Left lobe of liver (tissue), 2 donors: ENCODE measurements at regions not wholly inside any gene's neighbourhood (a gene's known extent, or its start where the extent isn't known, plus 50 kb on each side); places are given as distances from the start of the nearest gene placed in this dataset.
"Not testable (repeated sequence)": the region's sequence is repeated elsewhere in the genome, so short reads cannot be mapped to it uniquely, and the experiment has no call there.

Source experiments
- ATAC-seq: fragments of 200-7000 bp; cut with Tn5 transposase; one replicate; pipeline ENCODE4 v1.9.1; 2020; ENCODE audit warnings: mild to moderate bottlenecking, moderate library complexity
- DNase-seq: peaks from one replicate; pipeline ENCODE4 v3.0.0-alpha.2; 2020; ENCODE audit warnings: low spot score
- donor health status: DM: no; HTN: no; CAD: no; lungs with moderate emphysema.
- donor health status: DM: no; HTN: yes; CAD: no.

GRCh38 chr10:90020506-90020905 is 319.1 kb downstream of the KIF20B start:
- ATAC-seq = no peak
- DNase-seq = no peak

- ATAC-seq (no peak), DNase-seq (no peak)
Observed at GRCh38 chr10:90023950-90024349, 322.6 kb downstream of the KIF20B start.

- ATAC-seq = no peak
- DNase-seq = no peak
Observed at GRCh38 chr10:90028312-90028711, 326.9 kb downstream of the KIF20B start.

- ATAC-seq = no peak
- no peak for DNase-seq
Observed at GRCh38 chr10:90031776-90032175, 330.4 kb downstream of the KIF20B start.

- DNase-seq = no peak
Observed at GRCh38 chr10:90032519-90032918, 331.1 kb downstream of the KIF20B start.

GRCh38 chr10:90034862-90035261 is 333.5 kb downstream of the KIF20B start:
- ATAC-seq, DNase-seq: not testable (repeated sequence)

More at GRCh38 chr10:90032519-90032918, 331.1 kb downstream of the KIF20B start:
- no peak for ATAC-seq

GRCh38 chr10:90041585-90041984 is 340.2 kb downstream of the KIF20B start:
- no peak for DNase-seq
- no peak for ATAC-seq

GRCh38 chr10:90042075-90042474 is 340.7 kb downstream of the KIF20B start:
- ATAC-seq (no peak), DNase-seq (no peak)

GRCh38 chr10:90047243-90047729 is 345.9 kb downstream of the KIF20B start:
- DNase-seq (no peak), ATAC-seq (no peak)

- DNase-seq (no peak), ATAC-seq (no peak)
Observed at GRCh38 chr10:90051053-90051452, 349.7 kb downstream of the KIF20B start.

GRCh38 chr10:90051474-90051873 is 350.1 kb downstream of the KIF20B start:
- ATAC-seq = no peak
- DNase-seq = no peak

- ATAC-seq (no peak), DNase-seq (no peak)
Observed at GRCh38 chr10:90062786-90063185, 361.4 kb downstream of the KIF20B start.

GRCh38 chr10:90064295-90064694 is 362.9 kb downstream of the KIF20B start:
- DNase-seq = no peak
- no peak for ATAC-seq

- ATAC-seq (no peak), DNase-seq (no peak)
Observed at GRCh38 chr10:90066435-90066834, 365.0 kb downstream of the KIF20B start.

- DNase-seq (no peak), ATAC-seq (no peak)
Observed at GRCh38 chr10:90075995-90076394, 374.6 kb downstream of the KIF20B start.

GRCh38 chr10:90079819-90080218 is 378.4 kb downstream of the KIF20B start:
- ATAC-seq (no peak), DNase-seq (no peak)

- ATAC-seq, DNase-seq: not testable (repeated sequence)
Observed at GRCh38 chr10:90086606-90087190, 385.3 kb downstream of the KIF20B start.

- ATAC-seq (no peak), DNase-seq (no peak)
Observed at GRCh38 chr10:90087197-90088023, 386.0 kb downstream of the KIF20B start.

GRCh38 chr10:90088024-90088317 is 386.6 kb downstream of the KIF20B start:
- DNase-seq (no peak), ATAC-seq (no peak)

GRCh38 chr10:90089719-90090118 is 388.3 kb downstream of the KIF20B start:
- no peak for DNase-seq
- no peak for ATAC-seq

GRCh38 chr10:90096196-90096595 is 394.8 kb downstream of the KIF20B start:
- DNase-seq (no peak), ATAC-seq (no peak)

- not testable (repeated sequence) for DNase-seq, ATAC-seq
Observed at GRCh38 chr10:90107581-90107980, 406.2 kb downstream of the KIF20B start.
